Hematopoietic multipotent progenitor cell treated with erythropoietin and hydrocortisone succinate and interleukin-3 and kit ligand, for 6 days (in vitro differentiated cells): ENCODE measurements at regions not wholly inside any gene's neighbourhood (a gene's known extent, or its start where the extent isn't known, plus 50 kb on each side); places are given as distances from the start of the nearest gene placed in this dataset.
"Not testable (repeated sequence)": the region's sequence is repeated elsewhere in the genome, so short reads cannot be mapped to it uniquely, and the experiment has no call there.

Source experiments
- DNase-seq: peaks from one replicate; pipeline ENCODE4 v3.0.0-alpha.2; 2015

DNA sequence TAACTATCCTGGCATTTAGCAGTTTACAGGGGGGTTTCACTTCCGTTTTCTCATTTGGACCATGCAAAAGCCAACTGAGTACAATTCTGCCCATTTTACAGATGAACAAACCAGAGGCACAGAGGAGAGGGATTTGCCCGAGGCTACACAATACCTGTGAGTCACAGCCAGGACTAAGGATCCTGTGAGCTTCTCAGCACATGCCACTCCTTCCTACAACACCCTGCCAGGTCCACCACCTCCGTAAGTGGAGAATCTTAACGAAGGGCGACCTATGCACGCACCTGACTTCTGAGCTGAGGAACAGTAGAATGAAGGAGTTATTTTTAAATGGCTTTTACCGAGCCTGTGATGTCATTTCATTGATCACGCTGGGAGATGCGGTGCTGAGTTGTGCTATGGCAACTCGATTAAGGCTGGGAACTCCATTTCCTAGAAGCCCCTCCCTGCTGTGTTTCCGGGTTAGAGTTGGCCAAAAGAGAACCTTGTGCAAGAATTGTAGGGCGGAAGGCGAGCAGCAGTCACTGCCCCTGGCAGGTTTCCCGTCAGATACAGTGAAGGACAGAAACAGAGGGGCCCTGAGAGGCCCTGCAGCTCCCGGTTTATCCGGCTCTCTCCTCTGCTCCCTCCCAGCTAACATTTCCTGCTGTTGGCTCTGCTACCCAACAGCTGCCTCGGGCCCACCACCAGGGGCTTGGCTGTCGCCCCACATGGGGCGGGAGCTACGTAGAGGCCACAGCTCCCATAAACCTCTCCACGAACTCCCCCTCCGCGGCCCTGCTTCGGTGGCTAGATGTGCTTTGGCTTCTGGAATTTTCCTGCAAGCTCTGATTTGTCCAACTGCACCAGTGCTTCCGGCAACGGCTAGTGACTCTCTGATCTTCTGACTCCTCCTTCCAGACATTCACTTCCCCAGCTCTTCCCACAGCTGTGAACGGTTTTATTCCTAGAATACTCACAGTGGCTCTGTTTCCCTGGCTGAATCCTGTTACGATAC is 75.1 kb upstream of the USP9X start:
- peak; percentile 95 for DNase-seq

DNA sequence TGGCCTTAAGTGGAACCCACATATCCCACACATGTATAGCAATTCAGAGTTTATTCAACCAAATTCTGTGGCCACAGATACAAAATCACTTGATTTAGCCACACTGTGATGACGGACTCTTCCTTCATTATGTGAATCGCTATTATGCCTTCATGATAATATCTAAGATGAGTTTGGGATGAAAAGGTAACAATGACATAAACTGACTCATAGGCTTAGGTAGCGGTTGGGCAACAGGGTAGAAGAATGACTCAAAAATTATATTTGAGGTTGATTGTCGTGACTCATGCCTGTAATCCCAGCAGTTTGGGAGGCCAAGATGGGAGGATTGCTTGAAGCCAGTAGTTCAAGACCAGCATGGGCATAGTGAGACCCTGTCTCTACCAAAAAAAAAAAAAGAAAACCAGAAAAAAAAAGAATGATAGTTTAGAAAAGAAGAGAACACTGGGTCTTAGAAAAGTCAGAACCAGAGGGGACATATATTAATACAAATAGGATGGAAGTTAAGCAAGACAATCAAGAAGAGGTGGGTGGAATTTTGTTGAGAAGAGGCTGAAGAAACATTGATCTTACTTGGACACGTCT is 70.4 kb upstream of the USP9X start:
- no peak for DNase-seq

GRCh38 chrX:41017785-41018184 is 67.5 kb upstream of the USP9X start:
- DNase-seq = not testable (repeated sequence)

GRCh38 chrX:41018391-41019040 is 66.7 kb upstream of the USP9X start:
- not testable (repeated sequence) for DNase-seq

- no peak for DNase-seq
These were observed 66.2 kb upstream of the USP9X start for GRCh38 chrX:41019041-41019392.

GRCh38 chrX:41022566-41022965 is 62.7 kb upstream of the USP9X start:
- no peak for DNase-seq

DNA sequence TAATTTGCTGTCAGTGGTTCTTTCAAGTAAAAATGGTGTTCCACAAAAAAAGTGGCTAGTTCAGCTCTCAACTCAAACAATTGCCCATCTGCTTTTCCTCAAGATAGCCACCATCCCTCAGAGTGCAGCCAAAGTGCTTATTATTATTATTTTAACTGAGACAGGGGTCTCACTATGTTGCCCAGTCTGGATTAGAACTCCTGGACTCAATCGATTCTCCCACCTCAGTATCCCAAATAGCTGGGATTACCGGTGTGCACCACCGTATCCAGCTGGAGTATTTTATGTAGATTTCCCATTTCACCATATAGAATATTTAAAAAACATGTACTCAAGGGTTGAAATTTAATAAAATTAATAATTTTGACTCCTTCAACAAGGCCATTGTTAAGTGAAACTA is 62.1 kb upstream of the USP9X start:
- DNase-seq = no peak

DNA sequence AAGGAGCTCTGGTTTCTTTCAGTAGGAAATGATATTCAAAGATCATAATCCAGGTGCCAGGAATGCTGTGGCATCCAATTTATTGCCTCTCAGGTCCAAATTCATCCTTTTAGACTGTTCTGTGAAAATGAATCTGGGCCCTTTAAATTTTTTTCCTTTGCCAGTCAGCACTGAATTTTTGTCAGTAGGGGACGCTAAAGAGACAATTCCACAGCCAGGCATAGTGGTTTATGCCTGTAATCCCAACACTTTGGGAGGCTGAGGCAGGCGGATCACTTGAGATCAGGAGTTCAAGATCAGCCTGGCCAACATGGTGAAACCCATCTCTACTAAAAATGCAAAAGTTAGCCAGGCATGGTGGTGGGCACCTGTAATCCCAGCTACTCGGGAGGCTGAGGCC is 60.9 kb upstream of the USP9X start:
- not testable (repeated sequence) for DNase-seq

DNA sequence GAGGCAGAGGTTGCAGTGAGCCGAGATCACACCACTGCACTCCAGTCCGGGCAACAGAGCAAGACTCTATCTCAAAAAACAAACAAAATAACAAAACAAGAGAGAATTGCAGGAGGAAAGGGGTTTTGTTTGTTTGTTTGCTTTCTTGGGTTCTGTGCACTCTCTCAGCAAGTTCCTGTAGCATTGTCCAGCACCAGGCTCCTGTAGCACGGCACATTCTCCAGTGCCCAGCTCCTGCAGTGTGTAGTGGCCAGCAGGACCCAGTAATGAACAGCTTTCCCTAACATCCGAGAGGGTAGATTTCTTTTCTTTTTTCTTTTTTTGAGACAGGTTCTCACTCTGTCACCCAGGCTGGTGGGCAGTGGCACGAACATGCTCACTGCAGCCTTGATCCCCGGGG is 60.5 kb upstream of the USP9X start:
- DNase-seq = no peak

DNA sequence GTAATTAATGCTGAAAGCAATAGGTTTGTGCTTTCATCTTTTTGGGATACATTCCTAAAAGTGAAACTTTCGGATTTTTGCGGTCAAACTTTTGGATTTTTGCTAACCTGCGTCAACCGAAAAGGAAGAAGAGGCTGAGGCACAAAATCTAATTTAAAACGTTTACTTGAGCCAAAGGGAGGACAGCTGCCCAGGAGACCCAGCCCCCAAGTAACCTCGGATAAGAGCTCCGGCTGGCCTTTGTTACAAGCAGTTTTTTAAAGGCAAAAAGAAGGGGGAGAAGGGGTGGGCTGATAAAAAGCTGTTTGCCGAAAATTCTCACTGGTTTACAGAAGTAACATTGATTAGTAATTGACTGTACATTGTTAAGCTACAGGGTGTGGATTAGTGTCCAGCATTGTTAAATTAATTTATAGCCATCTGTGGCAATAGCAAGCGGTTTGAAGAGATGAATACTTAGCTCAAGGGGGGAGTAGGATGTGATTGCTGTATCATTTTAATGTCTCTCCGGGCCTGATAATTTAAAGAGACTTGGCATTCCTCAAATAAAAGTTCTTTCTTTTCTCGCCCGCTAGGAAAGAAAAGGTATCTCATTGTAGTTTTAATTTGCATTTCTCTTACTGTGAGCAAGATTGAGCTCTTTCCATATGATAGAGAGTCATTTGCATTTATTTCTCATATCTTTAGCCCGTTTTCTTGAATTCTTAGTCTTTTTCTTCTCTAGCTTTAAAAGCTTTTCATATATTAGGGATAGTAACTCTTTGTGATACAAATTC is 59.1 kb upstream of the USP9X start:
- DNase-seq = no peak

GRCh38 chrX:41026702-41027078 is 58.6 kb upstream of the USP9X start:
- no peak for DNase-seq

DNA sequence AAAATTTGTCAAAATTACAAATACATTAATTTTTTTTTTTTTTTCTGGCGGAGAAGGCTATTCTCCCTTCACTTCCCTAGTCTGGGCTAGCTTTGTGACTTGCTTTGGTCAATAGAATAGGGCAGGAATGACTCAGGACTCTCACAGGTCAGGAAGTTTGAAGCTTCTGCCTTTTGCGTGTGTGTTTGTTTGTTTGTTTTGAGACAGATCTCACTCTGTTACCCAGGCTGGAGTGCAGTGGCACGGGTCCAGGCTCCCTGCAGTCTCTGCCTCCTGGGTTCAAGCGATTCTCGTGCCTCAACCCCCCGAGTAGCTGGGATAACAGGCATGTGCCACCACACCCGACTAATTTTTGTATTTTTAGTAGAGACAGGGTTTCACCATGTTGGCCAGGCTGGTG is 55.9 kb upstream of the USP9X start:
- DNase-seq = no peak

- no peak for DNase-seq
These were observed 53.8 kb upstream of the USP9X start for GRCh38 chrX:41031256-41031967.

- DNase-seq = no peak
These were observed 51.9 kb upstream of the USP9X start for GRCh38 chrX:41033299-41033698.

DNA sequence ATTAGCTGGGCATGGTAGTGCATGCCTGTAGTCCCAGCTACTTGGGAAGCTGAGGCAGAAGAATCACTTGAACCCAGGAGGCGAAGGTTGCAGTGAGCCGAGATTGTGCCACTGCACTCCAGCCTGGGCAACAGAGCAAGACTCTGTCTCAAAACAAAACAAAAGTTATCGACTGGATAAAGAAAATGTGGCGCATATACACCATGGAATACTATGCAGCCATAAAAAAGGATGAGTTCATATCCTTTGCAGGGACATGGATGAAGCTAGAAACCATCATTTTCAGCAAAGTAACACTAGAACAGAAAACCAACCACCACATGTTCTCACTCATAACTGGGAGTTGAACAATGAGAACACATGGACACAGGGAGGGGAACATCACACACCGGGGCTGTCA is 50.3 kb upstream of the USP9X start:
- DNase-seq = not testable (repeated sequence)
